LNCaP clone FGC (cell line): ENCODE measurements at regions not wholly inside any gene's neighbourhood (a gene's known extent, or its start where the extent isn't known, plus 50 kb on each side); places are given as distances from the start of the nearest gene placed in this dataset.
"Not testable (repeated sequence)": the region's sequence is repeated elsewhere in the genome, so short reads cannot be mapped to it uniquely, and the experiment has no call there.

Source experiments
- DNase-seq: peaks from one replicate; pipeline ENCODE4 v3.0.0-alpha.2; 2011; ENCODE audit warnings: low read depth
- H3K4me3 ChIP-seq: 2 replicates; pipeline ENCODE4 v1.5.1; 2011; ENCODE audit warnings: mild to moderate bottlenecking, low read depth, low read length, control low read depth
- CTCF ChIP-seq: IDR thresholded peaks from 2 replicates; pipeline ENCODE4 v1.5.1; 2012; ENCODE audit warnings: mild to moderate bottlenecking; ENCODE audit not compliant: control insufficient read depth, insufficient read depth; ENCODE audit errors: extremely low read depth

DNA sequence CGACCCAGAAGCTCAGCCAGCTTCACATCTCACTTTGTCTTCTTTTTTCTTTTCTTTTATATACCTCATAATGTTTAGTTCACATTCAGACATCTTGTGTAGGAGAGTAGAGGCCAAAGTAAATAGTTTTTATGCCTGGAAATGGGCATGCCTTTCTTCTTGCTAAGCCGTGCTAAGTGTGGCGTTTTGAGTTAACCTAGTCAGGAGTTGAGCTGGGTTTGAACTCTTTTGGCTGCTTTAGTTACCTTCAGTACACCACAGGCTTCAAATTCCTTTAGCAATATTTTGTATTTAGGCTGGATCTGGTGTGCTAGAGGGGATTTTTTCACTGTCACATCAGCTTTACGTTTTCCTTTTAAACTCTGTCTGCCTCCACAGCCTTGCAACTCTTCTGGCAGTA, 300.8 kb downstream of the ZNF674 start:
- TF ChIP-seq CTCF = no peak
- no peak for DNase-seq
- H3K4me3 ChIP-seq = no peak overlapping the region

DNA sequence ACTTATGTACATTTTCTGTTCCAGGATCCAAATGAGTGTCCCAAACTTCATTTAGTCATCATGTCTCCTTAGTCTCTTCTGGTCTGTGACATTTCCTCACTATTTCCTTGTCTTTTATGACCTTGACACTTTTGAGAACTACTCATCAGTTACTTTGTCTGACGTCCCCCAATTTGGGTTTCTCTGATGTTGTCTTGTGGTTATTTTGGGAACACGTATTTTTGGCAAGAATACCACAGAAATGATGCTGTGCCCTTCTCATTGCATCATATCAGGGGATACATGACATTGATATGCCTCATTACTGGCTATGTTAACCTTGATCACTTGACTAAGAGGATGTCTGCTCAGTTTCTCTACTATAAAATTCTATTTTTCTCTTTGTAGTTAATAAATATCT, 308.8 kb downstream of the ZNF674 start:
- no peak for TF ChIP-seq CTCF
- H3K4me3 ChIP-seq = no peak overlapping the region
- no peak for DNase-seq

- DNase-seq = peak; percentile 34
- no peak for TF ChIP-seq CTCF
- no peak overlapping the region for H3K4me3 ChIP-seq
Measured at GRCh38 chrX:46235778-46236177, 309.4 kb downstream of the ZNF674 start.

DNA sequence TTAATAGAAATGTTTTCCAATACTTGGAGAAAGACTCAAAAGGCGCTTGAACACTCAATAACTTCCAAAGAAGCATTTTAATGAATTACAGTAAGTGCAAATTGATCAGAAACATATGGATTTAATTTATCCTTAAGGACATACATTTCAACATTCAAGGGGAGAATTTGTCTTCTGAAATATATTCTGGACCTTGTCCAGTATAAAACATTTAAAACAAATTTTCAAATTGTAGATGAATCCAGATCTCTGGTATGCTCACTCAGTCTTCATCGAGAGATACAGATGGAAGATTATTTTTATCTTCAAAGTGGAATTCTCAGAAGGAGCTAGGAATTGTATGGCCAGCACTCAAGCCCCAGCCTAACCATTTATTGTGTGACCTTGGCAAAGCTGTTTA, 310.4 kb downstream of the ZNF674 start:
- no peak for DNase-seq
- no peak for TF ChIP-seq CTCF
- no peak overlapping the region for H3K4me3 ChIP-seq

DNA sequence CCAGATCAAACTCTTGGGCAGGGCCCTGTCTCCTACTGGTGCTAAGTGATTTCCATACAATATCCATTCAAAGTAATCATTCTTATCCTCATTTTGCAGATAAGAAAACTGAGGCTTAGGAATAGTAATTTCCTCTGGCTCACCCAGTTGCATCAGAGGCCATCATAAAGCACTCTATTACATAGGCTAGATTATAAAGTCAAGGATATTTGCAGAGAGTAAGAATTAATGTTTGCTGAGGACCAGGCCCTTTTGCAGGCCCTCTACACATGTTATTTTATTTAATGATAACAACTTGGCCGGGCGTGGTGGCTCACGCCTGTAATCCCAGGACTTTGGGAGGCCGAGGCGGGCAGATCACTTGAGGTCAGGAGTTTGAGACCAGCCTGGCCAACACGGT, 316.8 kb downstream of the ZNF674 start:
- TF ChIP-seq CTCF = no peak
- H3K4me3 ChIP-seq = no peak overlapping the region
- DNase-seq = no peak

DNA sequence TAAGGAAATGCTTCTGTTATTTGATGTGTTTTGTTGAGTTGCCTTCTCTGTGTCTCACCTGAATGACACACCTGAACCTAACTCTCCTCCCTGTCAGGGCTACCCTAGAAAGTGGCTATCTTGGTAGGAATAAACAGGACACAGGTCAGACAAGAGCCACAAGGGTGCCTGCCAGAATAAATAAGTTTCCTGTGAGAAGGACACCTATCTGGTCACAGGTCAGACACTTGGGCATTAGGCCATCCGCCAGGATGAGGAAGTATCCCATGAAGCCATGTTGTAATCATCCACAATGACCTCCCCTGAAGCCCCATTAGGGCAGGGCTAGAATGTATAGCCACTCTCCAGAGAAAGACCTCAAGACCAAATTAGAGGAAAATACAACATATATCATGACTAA, 318.8 kb downstream of the ZNF674 start:
- H3K4me3 ChIP-seq = no peak overlapping the region
- TF ChIP-seq CTCF = no peak
- no peak for DNase-seq

DNA sequence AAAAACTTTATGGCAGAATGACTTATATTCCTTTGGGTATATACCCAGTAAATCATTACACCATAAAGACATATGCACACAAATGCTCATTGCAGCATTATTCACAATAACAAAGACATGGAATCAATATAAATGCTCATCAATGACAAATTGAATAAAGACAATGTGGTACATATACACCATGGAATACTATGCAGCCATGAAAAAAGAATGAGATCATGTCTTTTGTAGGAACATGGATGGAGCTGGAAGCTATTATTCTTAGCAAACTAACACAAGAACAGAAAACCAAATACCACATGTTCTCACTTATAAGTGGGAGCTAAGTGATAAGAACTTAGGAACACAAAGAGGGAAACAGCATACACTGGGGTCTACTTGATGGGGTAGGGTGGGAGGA, 321.7 kb downstream of the ZNF674 start:
- H3K4me3 ChIP-seq, DNase-seq: not testable (repeated sequence)

DNA sequence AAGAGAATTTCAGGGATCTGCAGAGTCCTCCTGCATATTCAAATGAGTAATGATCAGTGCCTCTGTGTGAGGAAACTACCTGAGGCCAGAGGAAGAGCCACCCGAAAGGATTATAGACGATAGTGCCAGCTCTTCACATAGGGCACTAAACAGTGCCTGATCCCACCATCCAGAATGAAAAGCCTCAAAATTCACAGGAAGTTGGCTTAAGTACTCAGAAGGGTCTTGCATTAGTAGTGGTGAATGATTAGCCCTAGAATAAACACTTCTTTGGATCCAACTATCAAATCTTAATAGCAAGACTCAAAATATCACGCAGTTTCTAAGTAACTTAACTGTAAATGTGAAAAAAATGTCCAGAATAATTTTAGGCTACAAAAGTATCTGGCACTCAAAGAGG, 324.4 kb downstream of the ZNF674 start:
- no peak overlapping the region for H3K4me3 ChIP-seq
- TF ChIP-seq CTCF = no peak
- no peak for DNase-seq
